ENCODE measurements at regions not wholly inside any gene's neighbourhood (a gene's known extent, or its start where the extent isn't known, plus 50 kb on each side); places are given as distances from the start of the nearest gene placed in this dataset.

DNA sequence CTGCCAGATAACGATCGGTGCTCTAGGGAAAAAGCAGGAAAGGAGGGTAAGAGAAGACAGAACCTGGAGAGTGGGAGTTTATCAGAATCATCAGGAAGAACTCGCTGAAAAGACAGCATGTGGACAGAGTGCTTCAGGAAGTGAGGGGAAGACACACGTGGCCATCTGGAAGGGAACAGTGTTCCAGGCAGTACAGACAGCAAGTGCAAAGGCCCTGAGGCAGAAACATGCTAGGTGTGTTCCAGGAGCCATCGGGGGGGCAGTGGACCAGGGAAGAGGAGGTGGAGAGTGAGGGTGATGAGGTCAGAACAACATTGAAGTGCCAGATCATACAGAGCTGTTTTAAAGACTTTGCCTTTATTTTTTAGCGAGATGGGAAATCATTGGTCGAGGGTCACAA, 354.3 kb upstream of the CNR1 start:
- Histone ChIP-seq H3K27me3 (ENCODE audit: insufficient read depth, poor library complexity, severe bottlenecking) (no peaks in the 10 kb centered on the region), H3K4me3 (replicated peaks; ENCODE audit: insufficient read depth, low read length) (no peak overlapping the region), H3K27ac (replicated peaks) (no peak overlapping the region)
- TF ChIP-seq GABPA (IDR thresholded peaks at IDR 0.05; ENCODE audit: low read depth) (no peak), POLR2AphosphoS5 (IDR thresholded peaks at IDR 0.05; ENCODE audit: low read depth) (no peak), SPI1 (IDR thresholded peaks at IDR 0.05; ENCODE audit: borderline replicate concordance, low read depth) (no peak)
- TF ChIP-seq, protein P1, sequence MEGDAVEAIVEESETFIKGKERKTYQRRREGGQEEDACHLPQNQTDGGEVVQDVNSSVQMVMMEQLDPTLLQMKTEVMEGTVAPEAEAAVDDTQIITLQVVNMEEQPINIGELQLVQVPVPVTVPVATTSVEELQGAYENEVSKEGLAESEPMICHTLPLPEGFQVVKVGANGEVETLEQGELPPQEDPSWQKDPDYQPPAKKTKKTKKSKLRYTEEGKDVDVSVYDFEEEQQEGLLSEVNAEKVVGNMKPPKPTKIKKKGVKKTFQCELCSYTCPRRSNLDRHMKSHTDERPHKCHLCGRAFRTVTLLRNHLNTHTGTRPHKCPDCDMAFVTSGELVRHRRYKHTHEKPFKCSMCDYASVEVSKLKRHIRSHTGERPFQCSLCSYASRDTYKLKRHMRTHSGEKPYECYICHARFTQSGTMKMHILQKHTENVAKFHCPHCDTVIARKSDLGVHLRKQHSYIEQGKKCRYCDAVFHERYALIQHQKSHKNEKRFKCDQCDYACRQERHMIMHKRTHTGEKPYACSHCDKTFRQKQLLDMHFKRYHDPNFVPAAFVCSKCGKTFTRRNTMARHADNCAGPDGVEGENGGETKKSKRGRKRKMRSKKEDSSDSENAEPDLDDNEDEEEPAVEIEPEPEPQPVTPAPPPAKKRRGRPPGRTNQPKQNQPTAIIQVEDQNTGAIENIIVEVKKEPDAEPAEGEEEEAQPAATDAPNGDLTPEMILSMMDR (IDR thresholded peaks at IDR 0.05; ENCODE audit: insufficient read depth, low read length): no peak
- TF ChIP-seq, protein P2, sequence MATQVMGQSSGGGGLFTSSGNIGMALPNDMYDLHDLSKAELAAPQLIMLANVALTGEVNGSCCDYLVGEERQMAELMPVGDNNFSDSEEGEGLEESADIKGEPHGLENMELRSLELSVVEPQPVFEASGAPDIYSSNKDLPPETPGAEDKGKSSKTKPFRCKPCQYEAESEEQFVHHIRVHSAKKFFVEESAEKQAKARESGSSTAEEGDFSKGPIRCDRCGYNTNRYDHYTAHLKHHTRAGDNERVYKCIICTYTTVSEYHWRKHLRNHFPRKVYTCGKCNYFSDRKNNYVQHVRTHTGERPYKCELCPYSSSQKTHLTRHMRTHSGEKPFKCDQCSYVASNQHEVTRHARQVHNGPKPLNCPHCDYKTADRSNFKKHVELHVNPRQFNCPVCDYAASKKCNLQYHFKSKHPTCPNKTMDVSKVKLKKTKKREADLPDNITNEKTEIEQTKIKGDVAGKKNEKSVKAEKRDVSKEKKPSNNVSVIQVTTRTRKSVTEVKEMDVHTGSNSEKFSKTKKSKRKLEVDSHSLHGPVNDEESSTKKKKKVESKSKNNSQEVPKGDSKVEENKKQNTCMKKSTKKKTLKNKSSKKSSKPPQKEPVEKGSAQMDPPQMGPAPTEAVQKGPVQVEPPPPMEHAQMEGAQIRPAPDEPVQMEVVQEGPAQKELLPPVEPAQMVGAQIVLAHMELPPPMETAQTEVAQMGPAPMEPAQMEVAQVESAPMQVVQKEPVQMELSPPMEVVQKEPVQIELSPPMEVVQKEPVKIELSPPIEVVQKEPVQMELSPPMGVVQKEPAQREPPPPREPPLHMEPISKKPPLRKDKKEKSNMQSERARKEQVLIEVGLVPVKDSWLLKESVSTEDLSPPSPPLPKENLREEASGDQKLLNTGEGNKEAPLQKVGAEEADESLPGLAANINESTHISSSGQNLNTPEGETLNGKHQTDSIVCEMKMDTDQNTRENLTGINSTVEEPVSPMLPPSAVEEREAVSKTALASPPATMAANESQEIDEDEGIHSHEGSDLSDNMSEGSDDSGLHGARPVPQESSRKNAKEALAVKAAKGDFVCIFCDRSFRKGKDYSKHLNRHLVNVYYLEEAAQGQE (IDR thresholded peaks at IDR 0.05; ENCODE audit: insufficient replicate concordance, low read depth): no peak
- DNase-seq (ENCODE audit: low read depth in 1 of 2, low spot score in 1 of 2): no peak

DNA sequence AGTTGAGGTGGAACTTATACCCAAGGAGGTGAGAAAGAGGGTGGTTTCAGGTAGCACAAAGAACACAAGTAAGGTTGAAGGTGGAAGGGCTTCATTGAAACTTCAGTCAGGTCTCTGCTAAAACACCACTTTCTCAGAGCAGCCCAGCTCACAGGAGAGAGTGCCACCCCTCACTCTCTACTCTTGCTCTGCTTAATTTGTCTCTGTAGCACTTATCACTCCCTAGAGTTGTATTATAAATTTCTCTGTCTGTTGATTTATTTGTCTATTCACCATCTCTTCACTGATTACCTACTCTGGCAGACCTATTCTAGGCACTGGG, 353.8 kb upstream of the CNR1 start:
- Histone ChIP-seq H3K27me3 (ENCODE audit: insufficient read depth, poor library complexity, severe bottlenecking) (no peaks in the 10 kb centered on the region), H3K4me3 (replicated peaks; ENCODE audit: insufficient read depth, low read length) (no peak overlapping the region), H3K27ac (replicated peaks) (no peak overlapping the region)
- DNase-seq (ENCODE audit: low read depth in 1 of 2, low spot score in 1 of 2): no peak
- TF ChIP-seq GABPA (IDR thresholded peaks at IDR 0.05; ENCODE audit: low read depth): no peak

DNA sequence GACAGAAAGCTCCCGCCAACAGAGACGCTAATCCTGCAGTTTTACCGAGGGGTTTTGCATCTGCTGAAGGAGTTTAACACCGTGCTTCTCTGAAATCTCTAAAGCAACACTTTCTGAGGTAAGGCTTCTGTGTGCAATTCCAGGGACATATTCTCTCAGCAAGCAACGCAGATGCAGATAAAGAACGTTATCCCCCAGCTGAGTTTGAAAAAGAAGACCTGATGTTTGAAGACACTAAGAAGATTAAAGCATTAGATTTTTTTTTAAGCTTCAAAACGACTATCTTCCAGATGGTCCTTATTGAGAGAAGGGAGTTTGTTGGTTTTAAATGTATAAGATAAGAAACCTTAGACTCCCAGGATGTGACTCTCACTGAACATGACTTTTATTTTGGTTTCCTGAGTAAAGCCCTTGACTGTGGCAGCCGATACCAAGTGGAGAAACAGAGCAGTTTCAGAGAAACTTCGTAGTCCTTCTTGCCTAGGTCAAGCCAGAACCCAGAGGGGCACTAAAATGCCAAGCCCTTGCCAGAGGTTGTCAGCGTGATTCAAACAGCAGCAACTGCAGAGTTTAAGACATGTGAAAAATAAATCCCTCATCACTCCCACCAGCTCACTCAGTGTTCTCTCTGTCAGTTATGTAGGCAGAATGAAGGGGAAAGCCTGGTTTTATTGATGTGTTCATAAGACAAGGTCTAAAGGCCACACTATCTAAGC, 353.3 kb upstream of the CNR1 start:
- Histone ChIP-seq H3K4me3 (replicated peaks; ENCODE audit: insufficient read depth, low read length) (no peak overlapping the region), H3K27me3 (ENCODE audit: insufficient read depth, poor library complexity, severe bottlenecking) (no peaks in the 10 kb centered on the region), H3K27ac (replicated peaks) (no peak overlapping the region)
- no peak for DNase-seq (ENCODE audit: low read depth in 1 of 2, low spot score in 1 of 2)
- TF ChIP-seq, protein P1 (IDR thresholded peaks at IDR 0.05; ENCODE audit: insufficient read depth, low read length): no peak
- TF ChIP-seq SPI1 (IDR thresholded peaks at IDR 0.05; ENCODE audit: borderline replicate concordance, low read depth): no peak

DNA sequence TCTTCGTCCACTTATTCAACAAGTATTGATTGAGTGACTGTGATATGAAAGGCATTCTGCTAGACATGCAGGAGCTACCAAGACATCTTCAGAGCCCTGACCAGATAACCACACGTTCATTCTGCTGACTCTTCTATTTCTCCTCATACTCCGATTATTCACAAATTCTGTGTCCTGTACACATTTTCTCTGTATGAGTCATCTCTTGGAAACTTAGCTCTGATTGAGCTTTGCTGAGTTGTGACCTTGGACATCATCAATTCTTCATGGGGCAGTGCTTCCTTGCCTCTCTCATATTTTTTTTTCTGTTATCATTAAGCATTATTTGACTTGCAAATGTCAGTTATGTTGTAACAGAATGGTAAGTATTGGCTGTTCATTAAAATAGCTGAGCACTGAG, 351.6 kb upstream of the CNR1 start:
- TF ChIP-seq POLR2AphosphoS5 (IDR thresholded peaks at IDR 0.05; ENCODE audit: low read depth): no peak
- no peak for TF ChIP-seq GABPA (IDR thresholded peaks at IDR 0.05; ENCODE audit: low read depth)
- TF ChIP-seq SPI1 (IDR thresholded peaks at IDR 0.05; ENCODE audit: borderline replicate concordance, low read depth): no peak
- TF ChIP-seq, protein P2 (IDR thresholded peaks at IDR 0.05; ENCODE audit: insufficient replicate concordance, low read depth): no peak
- TF ChIP-seq, protein P1 (IDR thresholded peaks at IDR 0.05; ENCODE audit: insufficient read depth, low read length): no peak
- no peak overlapping the region for H3K27ac ChIP-seq (replicated peaks)
- H3K4me3 ChIP-seq (replicated peaks; ENCODE audit: insufficient read depth, low read length): no peak overlapping the region
- no peak for DNase-seq (ENCODE audit: low read depth in 1 of 2, low spot score in 1 of 2)
- H3K27me3 ChIP-seq (ENCODE audit: insufficient read depth, poor library complexity, severe bottlenecking): no peaks in the 10 kb centered on the region
